ENCODE measurements at regions not wholly inside any gene's neighbourhood (a gene's known extent, or its start where the extent isn't known, plus 50 kb on each side); places are given as distances from the start of the nearest gene placed in this dataset.
A peak's percentile ranks its signal among the peaks of the same experiment; 100 is the strongest.

- 7% methylated on average over 6 of the region's 6 CpGs for WGBS
- Histone ChIP-seq H3K9ac (ENCODE audit: low read depth in 1 of 2, low read length in 2 of 2) (peak overlapping the region in 1 of 2 donors; percentile 68), H3K27ac (ENCODE audit: low read depth in 1 of 2, low read length in 2 of 2) (peak overlapping the region; percentile 70 to 86)
Measured at GRCh38 chr11:110376711-110377324, 52.9 kb upstream of the FDX1 start.

More at GRCh38 chr11:110376711-110377324, 52.9 kb upstream of the FDX1 start:
- peak; percentile 91 for TF ChIP-seq TAF1 (conservative IDR thresholded peaks at IDR 0.05)
- TF ChIP-seq NR2F2 (IDR thresholded peaks at IDR 0.05), result peak; percentile 52
- TF ChIP-seq EGR1 (IDR thresholded peaks at IDR 0.05; ENCODE audit: low read depth in 2 of 2), result no peak
- peak; percentile 4 to 61 for TF ChIP-seq RXRA (IDR thresholded peaks at IDR 0.05)
- TF ChIP-seq JUND (IDR thresholded peaks at IDR 0.05), result peak in 1 of 2 donors; percentile 57
- no peak for TF ChIP-seq FOXA1 (IDR thresholded peaks at IDR 0.05)
- TF ChIP-seq CTCF (IDR thresholded peaks at IDR 0.05; ENCODE audit: low read depth, low read length, missing input control), result peak; percentile 81
- TF ChIP-seq YY1 (IDR thresholded peaks at IDR 0.05), result peak; percentile 85
- peak; percentile 87 for TF ChIP-seq REST (IDR thresholded peaks at IDR 0.05)
- TF ChIP-seq RAD21 (IDR thresholded peaks at IDR 0.05), result peak; percentile 90 to 93
- peak in 1 of 2 donors; percentile 64 for TF ChIP-seq HNF4A (conservative IDR thresholded peaks at IDR 0.05)
- TF ChIP-seq ZBTB33 (IDR thresholded peaks at IDR 0.05), result no peak
- peak; percentile 61 for TF ChIP-seq ATF3 (IDR thresholded peaks at IDR 0.05)
- TF ChIP-seq FOXA2 (IDR thresholded peaks at IDR 0.05), result peak; percentile 12
- no peak for TF ChIP-seq GABPA (IDR thresholded peaks at IDR 0.05 in 1 of 2, conservative IDR thresholded peaks at IDR 0.05 in 1 of 2)
- peak; percentile 70 for TF ChIP-seq SP1 (IDR thresholded peaks at IDR 0.05)
- TF ChIP-seq HNF4G (IDR thresholded peaks at IDR 0.05), result peak; percentile 13
- TF ChIP-seq MAX (IDR thresholded peaks at IDR 0.05), result peak; percentile 43
- peak; percentile 53 for DNase-seq (ENCODE audit: low spot score)
- Histone ChIP-seq H3K27me3 (ENCODE audit: control insufficient read depth in 4 of 4, insufficient read depth in 4 of 4, low read length in 3 of 4) (no peaks in the 10 kb centered on the region), H3K9me3 (ENCODE audit: control insufficient read depth in 4 of 4, low read length in 3 of 4) (no peaks in the 10 kb centered on the region), H3K4me1 (ENCODE audit: control insufficient read depth in 4 of 4, insufficient read depth in 4 of 4, low read length in 3 of 4) (peaks cover 0 to 33% (median 18%) of the 10 kb centered on the region in 4 donors), H3K4me3 (ENCODE audit: low read depth in 1 of 3, low read length in 3 of 3) (peak overlapping the region in 1 of 3 donors; percentile 36), H3K36me3 (ENCODE audit: control insufficient read depth in 4 of 4, insufficient read depth in 3 of 4, low read depth in 1 of 4, low read length in 3 of 4) (no peaks in the 10 kb centered on the region)
